Peyer's patch (tissue), 4 donors: ENCODE measurements at regions not wholly inside any gene's neighbourhood (a gene's known extent, or its start where the extent isn't known, plus 50 kb on each side); places are given as distances from the start of the nearest gene placed in this dataset.
"Not testable (repeated sequence)": the region's sequence is repeated elsewhere in the genome, so short reads cannot be mapped to it uniquely, and the experiment has no call there.

Experiments used
- CTCF ChIP-seq, 6 experiments: fragments of 450-650 bp in 4 of 6; fragments of 200-600 bp in 2 of 6; sonication (generic) in 1 of 6; IDR thresholded peaks; one replicate each; pipeline ENCODE4 v1.5.1; 2017 to 2019; ENCODE audit warnings: antibody characterized with exemption in 6 of 6, mild to moderate bottlenecking in 3 of 6, moderate library complexity in 1 of 6
- POLR2A ChIP-seq, 2 donors: fragments of 450-650 bp; IDR thresholded peaks; one replicate each; pipeline ENCODE4 v1.5.1; 2017; ENCODE audit warnings: antibody characterized with exemption in 2 of 2, mild to moderate bottlenecking in 2 of 2, moderate library complexity in 2 of 2

GRCh38 chr11:129764204-129764603 is 51.4 kb upstream of the TMEM45B start:
- TF ChIP-seq POLR2A, CTCF (IDR thresholded peaks at IDR 0.05): not testable (repeated sequence)
